Adrenal gland (tissue), 5 donors: ENCODE measurements at regions not wholly inside any gene's neighbourhood (a gene's known extent, or its start where the extent isn't known, plus 50 kb on each side); places are given as distances from the start of the nearest gene placed in this dataset.

Experiments
- CTCF ChIP-seq, 6 experiments: fragments of 450-650 bp in 4 of 6; fragments of 200-600 bp in 2 of 6; sonication (generic) in 1 of 6; IDR thresholded peaks; 1 replicate in 5 of 6; 2 replicates in 1 of 6; pipeline versions ENCODE4 v1.5.1 to v1.8.0; 2016 to 2021; ENCODE audit warnings: antibody characterized with exemption in 6 of 6, mild to moderate bottlenecking in 2 of 6, moderate library complexity in 1 of 6
- POLR2A ChIP-seq, 2 donors: fragments of 450-650 bp; IDR thresholded peaks; one replicate each; pipeline ENCODE4 v1.6.1; 2017; ENCODE audit warnings: antibody characterized with exemption in 2 of 2, mild to moderate bottlenecking in 2 of 2, moderate library complexity in 1 of 2
- donor health status: DM: no; HTN: no; CAD: no.

DNA sequence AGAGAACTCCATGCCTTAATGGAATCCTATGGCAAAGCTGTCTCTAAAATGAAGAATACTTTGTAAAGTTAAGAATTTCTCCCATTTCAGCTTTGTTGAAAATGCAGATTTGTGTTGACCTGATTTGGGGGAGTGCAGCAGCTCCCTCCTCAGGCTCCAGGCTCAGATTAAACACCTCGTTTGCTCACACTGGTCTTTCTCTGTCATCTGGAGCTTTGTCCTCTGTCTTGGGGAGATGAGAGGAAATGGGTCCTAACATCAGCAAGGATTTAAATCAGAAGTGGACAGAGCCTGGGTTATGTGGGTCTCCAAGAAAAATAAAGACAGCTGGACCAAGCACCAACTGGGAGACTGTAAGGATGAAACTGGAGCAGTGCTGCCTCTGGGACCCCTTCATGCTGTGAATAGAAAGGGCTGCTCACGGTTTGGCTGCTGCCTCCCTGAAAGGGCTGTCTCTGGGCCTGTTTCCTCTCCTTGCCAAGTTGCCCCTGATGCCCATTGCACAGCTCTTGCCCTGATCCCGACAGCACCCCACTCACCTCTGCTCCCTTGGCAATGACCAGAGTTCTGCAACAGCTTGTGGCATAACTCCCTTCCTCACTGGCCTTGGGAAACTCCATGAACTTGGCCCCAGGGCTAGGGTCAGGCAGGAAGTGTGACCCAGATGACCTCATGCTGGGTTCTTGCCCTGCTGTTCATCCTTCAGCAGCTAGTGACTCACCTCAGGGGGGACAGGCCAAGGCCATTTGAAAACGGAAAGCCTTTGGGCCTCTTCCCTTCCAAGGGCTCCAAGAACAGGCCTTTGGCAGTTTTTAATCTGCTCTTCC is 197.2 kb downstream of the CYP26B1 start:
- TF ChIP-seq CTCF (IDR thresholded peaks at IDR 0.05) (no peak), POLR2A (IDR thresholded peaks at IDR 0.05) (no peak)
